Psoas muscle (tissue), 7 donors: ENCODE measurements at regions not wholly inside any gene's neighbourhood (a gene's known extent, or its start where the extent isn't known, plus 50 kb on each side); places are given as distances from the start of the nearest gene placed in this dataset.

Source experiments
- ATAC-seq, 4 donors: fragments of 200-7000 bp; cut with Tn5 transposase; one replicate each; pipeline ENCODE4 v1.9.1; 2020; ENCODE audit warnings: moderate library complexity in 3 of 4, mild to moderate bottlenecking in 2 of 4
- DNase-seq, 2 donors: peaks; one replicate each; pipeline ENCODE4 v3.0.0-alpha.2; 2020
- H3K27ac ChIP-seq: fragments of 200-600 bp; one replicate; pipeline ENCODE4 v1.8.0; 2022
- H3K27me3 ChIP-seq, 3 donors: fragments of 200-600 bp in 1 of 3; one replicate each; pipeline versions ENCODE4 v1.6.1 to v1.8.0; 2013 to 2022; ENCODE audit warnings: low read length in 2 of 3, mild to moderate bottlenecking in 2 of 3, moderate library complexity in 1 of 3; ENCODE audit not compliant: insufficient read depth in 3 of 3
- H3K36me3 ChIP-seq, 2 donors: fragments of 200-600 bp in 1 of 2; one replicate each; pipeline versions ENCODE4 v1.6.1 to v1.8.0; 2013 to 2022; ENCODE audit warnings: low read depth in 1 of 2, mild to moderate bottlenecking in 1 of 2, moderate library complexity in 1 of 2; ENCODE audit not compliant: insufficient read depth in 1 of 2
- H3K4me1 ChIP-seq: fragments of 200-600 bp; one replicate; pipeline ENCODE4 v1.8.0; 2022
- H3K4me3 ChIP-seq: fragments of 200-600 bp; one replicate; pipeline ENCODE4 v1.8.0; 2022; ENCODE audit warnings: mild to moderate bottlenecking
- H3K9me3 ChIP-seq: fragments of 200-600 bp; one replicate; pipeline ENCODE4 v1.8.0; 2022
- CTCF ChIP-seq: fragments of 200-600 bp; IDR thresholded peaks from one replicate; pipeline ENCODE4 v1.8.0; 2022; ENCODE audit warnings: antibody characterized with exemption
- WGBS, 3 donors: extraction: QIAGEN DNeasy Blood & Tissue Kit; methylation state at CpG; one replicate each; pipeline versions ENCODE4 v1.1.6 to v1.1.7; 2013; 5-methylcytosine and 5-hydroxymethylcytosine counted together
- intact Hi-C, 2 donors: fragments of 100-400 bp; cut with DNase I; formaldehyde crosslinking; loops; one replicate each; pipeline versions ENCODE4 v1.11.0 to v1.14.2; 2022
- donor health status: healthy with polysubstance abuse.
- donor health status: DM: no; HTN: no; CAD: no; lungs with moderate emphysema.
- donor health status: Bipolar disorder and iron deficiency.
- donor health status: healthy.
- donor health status: DM: yes; HTN: yes; CAD: no.
- donor health status: DM: no; HTN: no; CAD: no.
- donor health status: DM: yes; HTN: yes; CAD: no.

GRCh38 chr16:86218479-86219170 is 291.7 kb upstream of the FOXF1 start:
- H3K36me3 ChIP-seq = no peaks in the 10 kb centered on the region
- no peak overlapping the region for H3K27ac ChIP-seq
- 53 to 58% (median 54%) methylated on average over 9 of the region's 9 CpGs for WGBS, 3 donors
- peaks cover 0 to 30% (median 3%) of the 10 kb centered on the region in 3 donors for H3K27me3 ChIP-seq
- DNase-seq (no peak), ATAC-seq (no peak)
- no peak for TF ChIP-seq CTCF
- intact Hi-C loops = no loop called here
- no peaks in the 10 kb centered on the region for H3K9me3 ChIP-seq
- no peak overlapping the region for H3K4me3 ChIP-seq
- H3K4me1 ChIP-seq = no peaks in the 10 kb centered on the region

GRCh38 chr16:86219655-86220445 is 290.5 kb upstream of the FOXF1 start:
- Histone ChIP-seq H3K27ac (no peak overlapping the region), H3K27me3 (peaks cover 0 to 40% (median 6%) of the 10 kb centered on the region in 3 donors), H3K36me3 (no peaks in the 10 kb centered on the region), H3K4me1 (no peaks in the 10 kb centered on the region), H3K4me3 (no peak overlapping the region), H3K9me3 (no peaks in the 10 kb centered on the region)
- TF ChIP-seq CTCF = no peak
- ATAC-seq (no peak), DNase-seq (no peak)
- intact Hi-C loops = no loop called here
- whole genome bisulfite sequencing, 3 donors = 36 to 39% (median 37%) methylated on average over 22 of the region's 22 CpGs

- Histone ChIP-seq H3K4me1 (no peaks in the 10 kb centered on the region), H3K27me3 (peaks cover 0 to 42% (median 6%) of the 10 kb centered on the region in 3 donors), H3K4me3 (no peak overlapping the region), H3K27ac (no peak overlapping the region), H3K36me3 (no peaks in the 10 kb centered on the region), H3K9me3 (no peaks in the 10 kb centered on the region)
- TF ChIP-seq CTCF = no peak
- intact Hi-C loops = no loop called here
- ATAC-seq (no peak), DNase-seq (no peak)
Measured at GRCh38 chr16:86220561-86220960, 289.8 kb upstream of the FOXF1 start.

GRCh38 chr16:86221085-86221484 is 289.2 kb upstream of the FOXF1 start:
- Histone ChIP-seq H3K27me3 (peaks cover 0 to 42% (median 10%) of the 10 kb centered on the region in 3 donors), H3K9me3 (no peaks in the 10 kb centered on the region), H3K4me1 (no peaks in the 10 kb centered on the region), H3K36me3 (no peaks in the 10 kb centered on the region), H3K4me3 (no peak overlapping the region), H3K27ac (no peak overlapping the region)
- no peak for DNase-seq
- no peak for ATAC-seq
- 51 to 57% (median 55%) methylated on average over 8 of the region's 8 CpGs for WGBS, 3 donors
- intact Hi-C loops = no loop called here
- TF ChIP-seq CTCF = no peak
